ENCODE measurements at regions not wholly inside any gene's neighbourhood (a gene's known extent, or its start where the extent isn't known, plus 50 kb on each side); places are given as distances from the start of the nearest gene placed in this dataset.
A peak's percentile ranks its signal among the peaks of the same experiment; 100 is the strongest.
"Not testable (repeated sequence)": the region's sequence is repeated elsewhere in the genome, so short reads cannot be mapped to it uniquely, and the experiment has no call there.

GRCh38 chr6:109253366-109253765, 128.9 kb downstream of the CD164 start:
- DNase-seq = no peak

GRCh38 chr6:109252261-109253041, 129.8 kb downstream of the CD164 start:
- DNase-seq = no peak

GRCh38 chr6:109251839-109252238, 130.4 kb downstream of the CD164 start:
- DNase-seq = no peak

GRCh38 chr6:109250544-109251156, 131.6 kb downstream of the CD164 start:
- not testable (repeated sequence) for DNase-seq

- no peak for DNase-seq
Measured at GRCh38 chr6:109243863-109244825, 138.1 kb downstream of the CD164 start.

GRCh38 chr6:109242925-109243324, 139.3 kb downstream of the CD164 start:
- no peak for DNase-seq

- no peak for DNase-seq
Measured at GRCh38 chr6:109242029-109242428, 140.2 kb downstream of the CD164 start.

- DNase-seq = no peak
Measured at GRCh38 chr6:109241199-109241598, 141.1 kb downstream of the CD164 start.

- DNase-seq = no peak
Measured at GRCh38 chr6:109240370-109241084, 141.7 kb downstream of the CD164 start.

GRCh38 chr6:109239651-109240321, 142.5 kb downstream of the CD164 start:
- no peak for DNase-seq

GRCh38 chr6:109239160-109239559, 143.1 kb downstream of the CD164 start:
- DNase-seq = no peak

- DNase-seq = no peak
Measured at GRCh38 chr6:109238396-109238795, 143.1 kb downstream of the CEP57L1 start.

GRCh38 chr6:109237986-109238329, 142.7 kb downstream of the CEP57L1 start:
- no peak for DNase-seq

GRCh38 chr6:109237077-109237985, 142.0 kb downstream of the CEP57L1 start:
- DNase-seq = no peak

- peak; percentile 14 for DNase-seq
Measured at GRCh38 chr6:109236115-109237076, 141.1 kb downstream of the CEP57L1 start.

- DNase-seq = no peak
Measured at GRCh38 chr6:109235481-109236038, 140.3 kb downstream of the CEP57L1 start.

- no peak for DNase-seq
Measured at GRCh38 chr6:109230453-109230852, 135.1 kb downstream of the CEP57L1 start.

GRCh38 chr6:109229536-109229935, 134.2 kb downstream of the CEP57L1 start:
- no peak for DNase-seq

- no peak for DNase-seq
Measured at GRCh38 chr6:109227646-109228045, 132.3 kb downstream of the CEP57L1 start.

- DNase-seq = no peak
Measured at GRCh38 chr6:109226353-109226752, 131.0 kb downstream of the CEP57L1 start.
